A549 (cell line): ENCODE measurements at regions not wholly inside any gene's neighbourhood (a gene's known extent, or its start where the extent isn't known, plus 50 kb on each side); places are given as distances from the start of the nearest gene placed in this dataset.
"Not testable (repeated sequence)": the region's sequence is repeated elsewhere in the genome, so short reads cannot be mapped to it uniquely, and the experiment has no call there.

Experiments used
- CBX8 ChIP-seq: fragments of 200-600 bp; sonication (generic); IDR thresholded peaks from 2 replicates; pipeline ENCODE4 v1.6.1; 2016
- EP300 ChIP-seq, 2 experiments: fragments of >200 bp; sonication (Bioruptor Twin); formaldehyde crosslinking; IDR thresholded peaks; 2 replicates in 1 of 2; 3 replicates in 1 of 2; pipeline ENCODE4 v1.6.1; 2016 to 2017
- MAFK ChIP-seq: fragments of 450-650 bp; IDR thresholded peaks from 2 replicates; pipeline ENCODE4 v1.6.1; 2014; ENCODE audit not compliant: partially characterized antibody
- MYC ChIP-seq: IDR thresholded peaks from 2 replicates; pipeline ENCODE4 v1.6.1; 2012; ENCODE audit warnings: mild to moderate bottlenecking, inconsistent platforms, low read length, improper control_type of control experiment, borderline replicate concordance
- PHF8 ChIP-seq: fragments of 200-600 bp; sonication (generic); IDR thresholded peaks from 2 replicates; pipeline ENCODE4 v1.6.1; 2016; ENCODE audit warnings: low read depth, mild to moderate bottlenecking, antibody characterized with exemption, moderate library complexity, borderline replicate concordance
- POLR2A ChIP-seq: IDR thresholded peaks from 2 replicates; pipeline ENCODE4 v1.6.1; 2012; ENCODE audit warnings: mild to moderate bottlenecking, low read length
- SMC3 ChIP-seq: fragments of >200 bp; sonication (Bioruptor Twin); formaldehyde crosslinking; IDR thresholded peaks from 3 replicates; pipeline ENCODE4 v1.6.1; 2018; ENCODE audit warnings: inconsistent platforms
- SREBF2 ChIP-seq: fragments of 450-650 bp; IDR thresholded peaks from 2 replicates; pipeline ENCODE4 v1.6.1; 2014; ENCODE audit warnings: mild to moderate bottlenecking, moderate library complexity
- TF ChIP-seq, protein P1 (sequence below): fragments of 450-650 bp; IDR thresholded peaks from 2 replicates; pipeline ENCODE4 v1.6.1; 2014; ENCODE audit warnings: antibody characterized with exemption
- TF ChIP-seq, protein P2 (sequence below): fragments of >200 bp; sonication (Bioruptor Twin); formaldehyde crosslinking; IDR thresholded peaks from 3 replicates; pipeline ENCODE4 v1.5.1; 2016

DNA sequence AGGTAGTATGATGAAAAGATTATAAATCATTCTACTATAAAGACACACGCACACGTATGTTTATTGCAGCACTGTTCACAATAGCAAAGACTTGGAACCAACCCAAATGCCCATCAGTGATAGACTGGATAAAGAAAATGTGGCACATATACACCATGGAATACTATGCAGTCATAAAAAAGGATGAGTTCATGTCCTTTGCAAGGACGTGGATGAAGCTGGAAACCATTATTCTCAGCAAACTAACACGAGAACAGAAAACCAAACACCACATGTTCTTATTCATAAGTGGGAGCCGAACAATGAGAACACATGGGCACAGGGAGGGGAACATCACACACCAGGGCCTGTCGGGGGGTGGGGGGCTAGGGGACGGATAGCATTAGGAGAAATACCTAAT, 113.9 kb upstream of the OR4F16 start:
- not testable (repeated sequence) for TF ChIP-seq POLR2A; MAFK; SREBF2; SMC3; PHF8; EP300 (IDR thresholded peaks at IDR 0.05); CBX8; MYC
- TF ChIP-seq, protein P1, sequence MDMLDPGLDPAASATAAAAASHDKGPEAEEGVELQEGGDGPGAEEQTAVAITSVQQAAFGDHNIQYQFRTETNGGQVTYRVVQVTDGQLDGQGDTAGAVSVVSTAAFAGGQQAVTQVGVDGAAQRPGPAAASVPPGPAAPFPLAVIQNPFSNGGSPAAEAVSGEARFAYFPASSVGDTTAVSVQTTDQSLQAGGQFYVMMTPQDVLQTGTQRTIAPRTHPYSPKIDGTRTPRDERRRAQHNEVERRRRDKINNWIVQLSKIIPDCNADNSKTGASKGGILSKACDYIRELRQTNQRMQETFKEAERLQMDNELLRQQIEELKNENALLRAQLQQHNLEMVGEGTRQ, result not testable (repeated sequence)
- TF ChIP-seq, protein P2, sequence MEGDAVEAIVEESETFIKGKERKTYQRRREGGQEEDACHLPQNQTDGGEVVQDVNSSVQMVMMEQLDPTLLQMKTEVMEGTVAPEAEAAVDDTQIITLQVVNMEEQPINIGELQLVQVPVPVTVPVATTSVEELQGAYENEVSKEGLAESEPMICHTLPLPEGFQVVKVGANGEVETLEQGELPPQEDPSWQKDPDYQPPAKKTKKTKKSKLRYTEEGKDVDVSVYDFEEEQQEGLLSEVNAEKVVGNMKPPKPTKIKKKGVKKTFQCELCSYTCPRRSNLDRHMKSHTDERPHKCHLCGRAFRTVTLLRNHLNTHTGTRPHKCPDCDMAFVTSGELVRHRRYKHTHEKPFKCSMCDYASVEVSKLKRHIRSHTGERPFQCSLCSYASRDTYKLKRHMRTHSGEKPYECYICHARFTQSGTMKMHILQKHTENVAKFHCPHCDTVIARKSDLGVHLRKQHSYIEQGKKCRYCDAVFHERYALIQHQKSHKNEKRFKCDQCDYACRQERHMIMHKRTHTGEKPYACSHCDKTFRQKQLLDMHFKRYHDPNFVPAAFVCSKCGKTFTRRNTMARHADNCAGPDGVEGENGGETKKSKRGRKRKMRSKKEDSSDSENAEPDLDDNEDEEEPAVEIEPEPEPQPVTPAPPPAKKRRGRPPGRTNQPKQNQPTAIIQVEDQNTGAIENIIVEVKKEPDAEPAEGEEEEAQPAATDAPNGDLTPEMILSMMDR, result not testable (repeated sequence)
